HAP-1 (cell line): ENCODE measurements at regions not wholly inside any gene's neighbourhood (a gene's known extent, or its start where the extent isn't known, plus 50 kb on each side); places are given as distances from the start of the nearest gene placed in this dataset.

Source experiments
- DNase-seq, 2 experiments: peaks; one replicate each; pipeline ENCODE4 v3.0.0-alpha.2; 2016 to 2020; ENCODE audit warnings: low spot score in 2 of 2
- H3K27me3 ChIP-seq: fragments of 250-450 bp; sonication (Bioruptor Pico); 2 replicates; pipeline ENCODE4 v1.5.1; 2020; ENCODE audit warnings: low read depth, mild to moderate bottlenecking, moderate library complexity
- H3K36me3 ChIP-seq: fragments of 250-450 bp; sonication (Bioruptor Pico); replicated peaks from 2 replicates; pipeline ENCODE4 v1.5.1; 2020; ENCODE audit warnings: mild to moderate bottlenecking
- H3K4me1 ChIP-seq: fragments of 250-450 bp; sonication (Bioruptor Pico); 2 replicates; pipeline ENCODE4 v1.5.1; 2020; ENCODE audit warnings: mild to moderate bottlenecking
- H3K4me3 ChIP-seq: fragments of 250-450 bp; sonication (Bioruptor Pico); 2 replicates; pipeline ENCODE4 v1.5.1; 2020; ENCODE audit warnings: mild to moderate bottlenecking, moderate library complexity
- H3K9me3 ChIP-seq: fragments of 250-450 bp; sonication (Bioruptor Pico); 2 replicates; pipeline ENCODE4 v1.5.1; 2020; ENCODE audit warnings: mild to moderate bottlenecking, moderate library complexity
- in situ Hi-C: fragments of 300-500 bp; cut with MboI; formaldehyde crosslinking; loops from 3 replicates; pipeline ENCODE4 v1.14.3; 2020; ENCODE audit warnings: low sequenced_read_pairs, inconsistent platforms, mixed read lengths

DNA sequence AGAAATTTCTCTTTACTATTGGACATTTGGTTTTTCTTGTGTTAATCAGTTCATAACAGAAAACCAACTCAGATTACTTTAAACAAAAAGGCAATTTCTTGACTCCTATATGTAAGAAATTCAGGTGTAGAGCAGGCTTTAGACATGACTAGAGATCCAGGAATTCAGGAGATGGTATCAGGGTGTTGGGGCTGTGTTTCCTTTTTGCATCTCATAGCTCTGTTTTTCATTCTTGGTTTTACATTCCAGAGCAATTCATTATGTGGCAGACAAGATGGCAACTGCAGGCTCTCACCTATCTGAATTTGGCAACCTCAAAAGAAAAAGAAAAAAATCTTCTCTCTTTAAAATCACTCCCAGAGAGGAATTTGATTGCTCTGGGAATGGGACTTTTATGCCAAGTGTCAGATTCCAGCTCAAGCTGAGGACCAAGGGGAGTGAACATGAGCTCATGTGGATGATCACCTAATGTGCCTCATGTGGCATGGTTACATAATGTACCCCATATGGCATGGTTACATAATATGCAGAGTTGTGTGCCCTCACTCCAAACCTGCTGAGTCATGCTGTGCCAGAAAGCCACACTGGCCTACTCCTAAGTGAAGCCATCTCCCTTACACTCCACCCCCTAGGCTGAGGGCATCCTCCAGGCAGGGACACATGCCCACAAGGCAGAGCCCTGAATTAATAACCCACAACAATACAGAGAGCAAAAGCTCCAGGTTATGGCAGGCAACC is 282.7 kb downstream of the MBD2 start:
- Histone ChIP-seq H3K4me3 (no peak overlapping the region), H3K36me3 (no peaks in the 10 kb centered on the region), H3K4me1 (no peaks in the 10 kb centered on the region), H3K9me3 (no peaks in the 10 kb centered on the region), H3K27me3 (no peaks in the 10 kb centered on the region)
- no peak for DNase-seq
- in situ Hi-C loops: no loop called here

DNA sequence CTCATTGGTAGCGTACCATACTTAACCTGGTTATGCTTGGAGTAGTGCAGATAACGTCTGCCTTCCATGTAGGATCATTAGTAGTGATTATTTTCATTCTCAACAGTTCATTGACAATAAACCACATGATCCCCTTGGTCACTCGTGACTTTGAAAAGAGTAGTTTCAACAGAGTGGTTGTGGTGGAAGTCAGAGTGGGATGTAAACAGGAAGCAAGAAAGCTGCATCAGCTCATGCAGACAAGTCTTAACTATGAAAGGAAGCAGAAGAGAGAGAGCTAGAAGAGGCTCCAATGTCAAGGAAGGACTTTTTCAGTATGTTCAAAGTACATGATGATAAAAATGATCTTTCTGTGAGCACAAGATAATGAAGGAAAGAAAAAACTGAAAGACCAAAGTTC is 287.4 kb downstream of the MBD2 start:
- Histone ChIP-seq H3K9me3 (no peaks in the 10 kb centered on the region), H3K4me1 (no peaks in the 10 kb centered on the region), H3K27me3 (no peaks in the 10 kb centered on the region), H3K36me3 (no peaks in the 10 kb centered on the region), H3K4me3 (no peak overlapping the region)
- in situ Hi-C loops: no loop called here
- no peak for DNase-seq

DNA sequence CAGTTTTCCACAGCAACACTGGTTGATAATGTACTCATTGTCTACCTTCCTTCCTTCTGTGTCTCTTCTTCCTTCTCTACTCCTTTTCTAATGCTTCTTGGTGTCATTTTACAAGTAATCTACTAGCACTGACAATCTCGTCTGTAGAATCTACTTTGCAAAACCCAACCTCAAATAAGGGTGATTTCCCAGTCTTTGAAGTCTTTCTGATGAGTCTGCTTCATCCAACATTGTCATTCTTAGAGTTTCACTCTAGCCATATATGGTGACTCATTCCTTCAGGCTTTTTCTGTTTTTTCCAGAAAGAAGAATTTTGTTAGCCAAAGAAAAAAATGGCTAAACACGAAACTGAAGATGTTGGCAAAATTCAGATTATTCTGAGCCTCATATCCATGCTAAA is 288.7 kb downstream of the MBD2 start:
- no peak for DNase-seq
- H3K27me3 ChIP-seq: no peaks in the 10 kb centered on the region
- no peak overlapping the region for H3K4me3 ChIP-seq
- H3K36me3 ChIP-seq: no peaks in the 10 kb centered on the region
- no peaks in the 10 kb centered on the region for H3K4me1 ChIP-seq
- no peaks in the 10 kb centered on the region for H3K9me3 ChIP-seq
- in situ Hi-C loops: no loop called here

DNA sequence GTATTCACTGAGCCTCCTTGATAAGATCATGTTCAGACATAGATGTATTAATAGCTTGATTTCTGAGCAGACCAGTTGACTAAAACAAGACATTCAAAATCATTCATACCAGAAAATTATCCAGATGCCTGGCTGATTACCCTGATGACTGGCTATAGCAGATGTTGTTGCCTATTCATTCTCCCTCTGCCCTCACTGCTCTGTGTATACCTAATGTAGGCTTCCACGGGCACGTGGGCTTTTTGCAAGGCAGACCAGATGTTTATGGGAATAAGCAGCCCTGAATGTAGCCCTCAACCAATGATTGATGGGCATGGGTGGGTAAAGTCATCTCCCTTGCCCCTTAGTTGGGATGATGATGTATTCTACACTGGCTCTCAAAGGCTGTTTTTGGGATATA is 289.1 kb downstream of the MBD2 start:
- Histone ChIP-seq H3K4me3 (no peak overlapping the region), H3K9me3 (no peaks in the 10 kb centered on the region), H3K36me3 (no peaks in the 10 kb centered on the region), H3K4me1 (no peaks in the 10 kb centered on the region), H3K27me3 (no peaks in the 10 kb centered on the region)
- in situ Hi-C loops: no loop called here
- DNase-seq: no peak

DNA sequence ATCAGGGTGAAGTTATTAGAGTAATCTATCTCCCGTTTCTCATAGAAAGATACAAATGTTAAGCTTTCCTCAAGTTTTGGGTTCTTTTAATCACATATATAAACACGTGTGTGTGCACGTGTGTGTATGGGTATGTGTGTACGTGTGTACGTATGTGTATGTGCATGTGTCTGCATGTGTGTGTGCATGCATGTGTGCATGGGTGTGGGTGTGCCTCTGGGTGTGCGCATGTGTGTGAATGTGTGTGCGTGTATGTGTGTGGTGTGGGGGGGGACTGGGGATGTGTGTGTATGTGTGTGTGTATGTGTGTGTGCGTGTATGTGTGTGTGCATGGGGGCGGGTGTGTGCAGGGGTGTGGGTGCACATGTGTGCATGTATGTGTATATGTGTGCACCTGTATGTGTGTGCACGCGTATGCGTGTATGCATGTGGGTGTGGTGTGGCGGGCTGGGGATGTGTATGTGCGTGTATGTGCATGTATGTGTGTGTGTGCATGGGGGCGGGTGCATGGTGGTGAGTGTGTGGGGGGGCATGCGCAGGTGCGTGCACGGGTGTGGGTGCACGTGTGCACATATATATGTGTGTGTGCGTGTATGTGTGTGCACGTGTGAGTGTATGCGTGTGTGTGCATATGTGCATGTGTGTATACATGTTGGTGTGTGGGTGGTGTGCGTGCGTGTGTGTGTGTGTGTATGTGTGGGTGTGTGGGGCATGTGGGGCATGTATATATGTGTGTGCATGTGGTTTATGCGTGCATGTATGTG is 304.0 kb downstream of the MBD2 start:
- in situ Hi-C loops: no loop called here
- Histone ChIP-seq H3K4me3 (no peak overlapping the region), H3K36me3 (no peaks in the 10 kb centered on the region), H3K27me3 (no peaks in the 10 kb centered on the region), H3K9me3 (no peaks in the 10 kb centered on the region), H3K4me1 (no peaks in the 10 kb centered on the region)
- DNase-seq: no peak

DNA sequence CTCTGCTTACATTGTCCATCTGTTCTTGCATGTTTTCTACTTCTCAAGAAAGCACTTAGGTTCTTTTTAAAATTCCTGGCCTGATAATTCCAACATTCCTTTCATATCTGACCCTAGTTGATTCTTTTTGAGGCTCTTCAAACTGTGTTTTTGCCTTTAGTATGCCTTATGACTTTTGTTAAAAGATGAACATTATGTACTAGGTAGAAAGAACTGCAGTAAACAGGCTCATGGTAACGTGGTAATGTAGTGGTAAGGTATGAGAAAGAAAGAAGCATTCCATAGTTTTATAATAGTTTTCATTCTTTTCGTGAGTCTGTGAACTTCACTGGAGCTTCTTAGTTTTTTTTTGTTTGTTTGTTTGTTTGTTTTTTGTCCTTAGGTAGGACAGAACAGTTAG is 306.4 kb downstream of the MBD2 start:
- H3K36me3 ChIP-seq: no peaks in the 10 kb centered on the region
- in situ Hi-C loops: no loop called here
- H3K27me3 ChIP-seq: no peaks in the 10 kb centered on the region
- no peaks in the 10 kb centered on the region for H3K4me1 ChIP-seq
- H3K9me3 ChIP-seq: no peaks in the 10 kb centered on the region
- no peak overlapping the region for H3K4me3 ChIP-seq
- no peak for DNase-seq

DNA sequence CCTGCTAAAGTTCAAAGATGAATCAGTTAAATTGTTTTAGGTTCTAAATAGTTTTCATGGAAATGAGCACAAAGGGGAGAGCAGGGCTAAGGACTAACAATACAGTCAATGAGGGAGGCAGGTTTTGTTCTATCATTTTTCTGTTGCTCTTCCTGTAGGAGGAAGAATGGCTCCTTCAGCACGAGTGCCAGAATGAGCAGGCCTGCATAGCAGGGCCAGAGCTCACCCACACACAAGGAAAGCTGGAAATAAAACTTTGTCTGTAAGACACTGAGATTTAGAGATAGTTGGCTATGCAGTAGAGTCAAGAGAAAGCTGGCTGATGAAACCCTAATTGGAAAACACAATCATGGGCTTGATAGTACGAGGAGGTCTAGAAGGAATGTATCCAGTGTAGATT is 313.3 kb downstream of the MBD2 start:
- Histone ChIP-seq H3K36me3 (no peaks in the 10 kb centered on the region), H3K4me1 (no peaks in the 10 kb centered on the region), H3K27me3 (no peaks in the 10 kb centered on the region), H3K4me3 (no peak overlapping the region), H3K9me3 (no peaks in the 10 kb centered on the region)
- in situ Hi-C loops: no loop called here
- DNase-seq: no peak

DNA sequence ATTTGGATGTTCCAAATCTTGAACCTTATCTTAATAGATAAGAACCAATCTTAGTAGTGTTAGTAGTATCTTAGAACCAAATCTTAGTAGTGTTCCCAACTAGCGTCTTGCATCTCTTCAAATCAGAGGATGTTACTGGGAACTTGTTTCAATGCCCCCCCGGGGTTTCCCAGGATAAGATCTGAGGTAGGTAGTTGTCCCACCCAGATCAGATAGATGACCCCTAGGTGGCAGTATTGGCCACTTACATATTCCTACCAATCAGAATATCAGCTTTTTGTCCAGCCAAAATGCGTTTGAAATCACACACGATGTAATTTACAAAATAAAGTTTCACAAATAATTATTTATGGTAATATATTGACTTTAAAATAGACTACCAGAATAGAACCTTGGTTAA is 314.8 kb downstream of the MBD2 start:
- Histone ChIP-seq H3K4me1 (no peaks in the 10 kb centered on the region), H3K27me3 (no peaks in the 10 kb centered on the region), H3K4me3 (no peak overlapping the region), H3K9me3 (no peaks in the 10 kb centered on the region), H3K36me3 (no peaks in the 10 kb centered on the region)
- DNase-seq: peak; percentile 22 to 63
- in situ Hi-C loops: no loop called here

DNA sequence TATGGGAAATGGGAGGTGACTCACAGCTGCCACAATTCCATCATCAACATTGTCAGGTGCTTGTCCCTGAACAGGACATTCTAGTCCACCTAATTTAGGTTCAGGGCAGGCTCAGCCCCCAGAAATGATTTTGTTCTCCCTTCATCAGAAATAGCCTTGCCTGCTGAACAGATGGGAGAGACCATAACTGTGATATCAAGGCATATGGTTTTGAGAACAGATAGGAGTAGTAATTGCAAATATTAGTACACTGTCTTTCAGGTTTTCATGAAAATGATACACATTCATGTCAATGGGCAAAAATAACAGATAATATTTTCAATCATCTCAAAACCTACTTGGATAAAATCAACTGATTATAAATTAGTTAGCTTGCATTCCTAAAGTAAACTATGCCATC is 316.5 kb downstream of the MBD2 start:
- no peaks in the 10 kb centered on the region for H3K36me3 ChIP-seq
- H3K4me1 ChIP-seq: no peaks in the 10 kb centered on the region
- no peaks in the 10 kb centered on the region for H3K27me3 ChIP-seq
- no peak overlapping the region for H3K4me3 ChIP-seq
- no peak for DNase-seq
- in situ Hi-C loops: no loop called here
- H3K9me3 ChIP-seq: no peaks in the 10 kb centered on the region

DNA sequence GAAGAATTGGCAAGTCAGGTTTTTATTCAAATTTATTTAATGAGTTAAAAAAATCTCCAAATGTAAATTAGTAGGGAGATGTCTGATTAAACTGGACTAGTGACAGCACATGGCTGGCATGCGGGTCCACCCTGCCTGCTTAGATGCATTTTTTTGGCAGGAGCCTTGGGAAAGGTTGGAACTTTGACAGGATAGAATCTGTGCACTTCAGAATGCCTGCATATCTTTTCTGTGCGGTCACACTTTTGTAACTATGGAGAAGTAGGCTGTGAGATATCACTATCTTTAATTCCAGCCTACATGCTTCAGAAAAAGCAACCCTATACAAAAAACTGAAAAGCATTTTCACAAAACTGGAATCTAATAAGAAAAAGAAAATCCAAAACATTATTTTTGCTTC is 317.8 kb downstream of the MBD2 start:
- no peaks in the 10 kb centered on the region for H3K27me3 ChIP-seq
- no peaks in the 10 kb centered on the region for H3K9me3 ChIP-seq
- no peaks in the 10 kb centered on the region for H3K4me1 ChIP-seq
- no peaks in the 10 kb centered on the region for H3K36me3 ChIP-seq
- in situ Hi-C loops: no loop called here
- DNase-seq: no peak
- H3K4me3 ChIP-seq: no peak overlapping the region

DNA sequence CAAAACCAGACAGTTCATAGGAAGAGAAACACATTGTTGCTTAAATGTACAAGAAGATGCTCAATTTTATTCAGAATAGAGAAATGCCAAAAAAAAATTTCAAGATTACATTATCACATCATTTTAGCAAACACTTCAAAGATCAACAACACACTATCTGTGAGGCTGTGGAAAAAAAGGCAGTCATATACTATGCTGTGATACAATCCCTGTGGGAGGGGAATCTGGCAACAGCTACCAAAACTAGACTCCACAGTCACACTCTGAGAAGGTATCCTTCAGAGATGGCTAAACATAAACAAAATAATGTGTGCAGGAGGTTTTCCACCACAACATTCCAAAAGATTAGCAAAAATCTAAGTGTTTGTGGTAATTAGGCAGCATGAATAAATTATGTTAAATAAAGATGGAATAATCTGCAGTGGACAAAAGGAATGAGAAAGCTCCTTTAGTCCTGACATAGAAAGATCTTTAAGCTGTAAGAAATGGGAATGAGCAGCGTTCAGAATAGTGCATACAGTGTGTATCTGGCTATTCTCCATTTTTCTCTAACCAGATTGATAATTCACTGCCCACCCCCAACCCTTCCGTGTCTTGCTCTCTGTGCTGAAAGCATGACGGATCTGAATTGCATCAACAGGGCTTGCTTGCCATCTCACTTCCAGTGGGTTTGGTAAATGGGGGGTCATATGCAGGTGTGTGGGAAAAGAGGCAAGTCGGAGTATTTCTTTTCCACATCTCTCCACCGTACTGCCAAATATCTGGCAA is 329.6 kb downstream of the MBD2 start:
- in situ Hi-C loops: no loop called here
- H3K9me3 ChIP-seq: no peaks in the 10 kb centered on the region
- 0 out of 2 replicates have a peak, but pooled peaks cover 2% of the 10 kb centered on the region for H3K27me3 ChIP-seq
- no peak for DNase-seq
- H3K4me1 ChIP-seq: no peaks in the 10 kb centered on the region
- H3K36me3 ChIP-seq: no peaks in the 10 kb centered on the region
- H3K4me3 ChIP-seq: no peak overlapping the region

DNA sequence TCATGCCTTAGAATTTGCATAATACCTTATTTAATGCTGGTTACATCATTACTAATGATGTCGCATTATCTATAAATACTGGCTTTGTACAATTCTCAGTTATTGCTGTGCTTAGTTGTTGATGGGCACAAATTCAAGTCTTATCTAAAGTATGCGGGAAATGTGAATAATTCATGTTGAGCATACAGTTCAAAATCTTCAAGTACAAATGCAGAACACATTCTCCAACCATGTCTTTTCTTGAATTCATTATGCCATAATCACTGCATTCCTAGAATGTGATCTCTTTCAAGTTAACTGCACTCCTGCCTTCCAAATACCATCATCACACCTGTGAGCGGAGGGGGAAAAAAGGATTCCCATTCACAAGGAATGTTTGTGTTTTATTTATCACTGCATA is 337.0 kb downstream of the MBD2 start:
- DNase-seq: no peak
- Histone ChIP-seq H3K36me3 (no peaks in the 10 kb centered on the region), H3K9me3 (no peaks in the 10 kb centered on the region), H3K4me1 (no peaks in the 10 kb centered on the region), H3K27me3 (no peaks in the 10 kb centered on the region), H3K4me3 (no peak overlapping the region)
- in situ Hi-C loops: no loop called here

DNA sequence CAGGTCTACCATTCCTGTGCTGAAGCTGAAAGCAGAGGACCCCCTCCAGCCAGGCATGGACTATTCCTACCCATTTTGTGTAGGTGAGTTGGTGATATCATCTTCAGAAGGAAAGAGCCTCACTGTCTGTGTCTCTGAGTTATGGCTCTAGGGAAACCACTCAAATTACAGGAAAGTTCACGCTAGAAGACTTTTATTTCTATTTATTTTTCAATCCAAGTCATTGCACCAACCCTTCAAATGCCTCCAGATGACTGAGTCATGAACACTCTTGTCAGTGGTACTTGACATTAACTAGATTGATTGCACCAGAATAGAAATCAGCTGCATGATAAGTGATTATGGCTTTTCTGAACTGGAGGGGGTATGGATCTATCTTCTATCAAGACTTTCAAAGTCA is 338.4 kb downstream of the MBD2 start:
- no peak for DNase-seq
- Histone ChIP-seq H3K9me3 (no peaks in the 10 kb centered on the region), H3K4me1 (no peaks in the 10 kb centered on the region), H3K27me3 (no peaks in the 10 kb centered on the region), H3K36me3 (no peaks in the 10 kb centered on the region), H3K4me3 (no peak overlapping the region)
- in situ Hi-C loops: no loop called here

DNA sequence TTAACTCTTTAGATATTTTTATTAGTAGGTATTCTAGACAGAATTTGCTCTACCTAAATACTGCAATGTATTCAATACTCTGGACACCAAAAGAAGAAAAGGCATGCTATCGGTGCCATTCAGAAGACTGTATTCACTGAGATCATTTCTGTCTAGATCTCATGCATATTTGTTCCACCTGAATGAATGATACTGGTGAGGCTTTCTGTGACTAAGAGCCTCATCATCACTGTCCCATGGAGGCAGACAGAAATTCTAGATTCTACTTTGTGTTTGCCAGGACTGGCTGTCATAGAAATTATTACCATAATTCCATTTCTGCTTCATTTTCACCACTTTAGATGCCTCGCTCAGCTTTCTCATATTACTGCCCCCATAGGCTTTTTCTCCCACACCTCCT is 340.7 kb downstream of the MBD2 start:
- Histone ChIP-seq H3K27me3 (no peaks in the 10 kb centered on the region), H3K4me3 (no peak overlapping the region), H3K9me3 (no peaks in the 10 kb centered on the region), H3K4me1 (no peaks in the 10 kb centered on the region), H3K36me3 (no peaks in the 10 kb centered on the region)
- in situ Hi-C loops: no loop called here
- DNase-seq: no peak
